PC-9 (cell line): ENCODE measurements at regions not wholly inside any gene's neighbourhood (a gene's known extent, or its start where the extent isn't known, plus 50 kb on each side); places are given as distances from the start of the nearest gene placed in this dataset.

Experiments
- BruUV-seq: library from RNA; stranded (reverse); fragments of 400-500 nt; replicated peaks from 2 replicates; lab custom pipeline; 2021; lab: Mats Ljungman, UMichigan
- CTCF ChIA-PET: fragments of 300-600 bp; sonication (Branson Sonifier 250); formaldehyde crosslinking; loops from one replicate; lab custom pipeline; 2022; ENCODE audit warnings: antibody characterized with exemption; lab: Charles Lee
- POLR2A ChIA-PET: fragments of 300-600 bp; sonication (Branson Sonifier 250); formaldehyde crosslinking; loops from one replicate; lab custom pipeline; 2022; ENCODE audit warnings: antibody characterized with exemption; ENCODE audit not compliant: unreplicated experiment; lab: Charles Lee
- DNase-seq, 2 experiments: peaks; one replicate each; pipeline versions ENCODE4 v3.0.0 to v3.0.0-alpha.2; 2015 to 2022; ENCODE audit warnings: mixed read lengths in 1 of 2
- H2AFZ ChIP-seq: fragments of 200-600 bp; sonication (generic); 2 replicates; pipeline ENCODE4 v1.8.1; 2017; ENCODE audit warnings: antibody characterized with exemption
- H3F3A ChIP-seq: fragments of 200-600 bp; sonication (generic); 2 replicates; pipeline ENCODE4 v1.8.1; 2017; ENCODE audit warnings: antibody characterized with exemption, mild to moderate bottlenecking, low read depth; ENCODE audit not compliant: insufficient read depth
- H3K27ac ChIP-seq: fragments of 200-600 bp; sonication (generic); 2 replicates; pipeline ENCODE4 v1.6.1; 2016; ENCODE audit warnings: mixed run types
- H3K27me3 ChIP-seq: fragments of 200-600 bp; sonication (generic); 2 replicates; pipeline ENCODE4 v1.6.1; 2016; ENCODE audit warnings: low read depth, mixed run types; ENCODE audit not compliant: insufficient read depth
- H3K36me3 ChIP-seq: fragments of 200-600 bp; sonication (generic); 2 replicates; pipeline ENCODE4 v1.6.1; 2016; ENCODE audit warnings: low read depth, mixed run types
- H3K4me1 ChIP-seq: fragments of 200-600 bp; sonication (generic); replicated peaks from 2 replicates; pipeline ENCODE4 v1.6.1; 2016; ENCODE audit warnings: mixed run types; ENCODE audit not compliant: insufficient read depth
- H3K4me2 ChIP-seq: fragments of 200-600 bp; sonication (generic); 2 replicates; pipeline ENCODE4 v1.6.1; 2017; ENCODE audit warnings: mixed run types
- H3K4me3 ChIP-seq: fragments of 200-600 bp; sonication (generic); 2 replicates; pipeline ENCODE4 v1.6.1; 2016; ENCODE audit warnings: mixed run types
- H3K79me2 ChIP-seq: fragments of 200-600 bp; sonication (generic); 2 replicates; pipeline ENCODE4 v1.6.1; 2017; ENCODE audit warnings: low read depth, mixed run types
- H3K9me2 ChIP-seq: fragments of 200-600 bp; sonication (generic); 2 replicates; pipeline ENCODE4 v1.8.1; 2017; ENCODE audit warnings: mild to moderate bottlenecking; ENCODE audit not compliant: insufficient read depth
- H3K9me3 ChIP-seq: fragments of 200-600 bp; sonication (generic); 2 replicates; pipeline ENCODE4 v1.8.1; 2016; ENCODE audit warnings: low read depth; ENCODE audit not compliant: insufficient read depth
- H4K20me1 ChIP-seq: fragments of 200-600 bp; sonication (generic); 2 replicates; pipeline ENCODE4 v1.8.1; 2017; ENCODE audit not compliant: insufficient read depth
- CTCF ChIP-seq: fragments of 200-600 bp; sonication (generic); conservative IDR thresholded peaks from 2 replicates; pipeline ENCODE4 v1.6.1; 2017; ENCODE audit warnings: mixed run types, antibody characterized with exemption, mild to moderate bottlenecking, moderate library complexity
- EZH2 ChIP-seq: fragments of 200-600 bp; sonication (generic); IDR thresholded peaks from 2 replicates; pipeline ENCODE4 v1.8.0; 2017; ENCODE audit warnings: antibody characterized with exemption, low read depth
- intact Hi-C: fragments of 100-400 bp; cut with micrococcal nuclease; formaldehyde crosslinking; loops from one replicate; pipeline ENCODE4 v1.10.0; 2022; ENCODE audit not compliant: unreplicated experiment

GRCh38 chr5:136722086-136722485 lies 356.7 kb upstream of the TRPC7 start:
- ChIA-PET POLR2A (no interaction called here), CTCF (no interaction called here)
- Histone ChIP-seq H3K4me2 (peak overlapping the region; percentile 45), H3K9me2 (no peaks in the 10 kb centered on the region), H3K27ac (peak overlapping the region; percentile 48), H3K9me3 (no peaks in the 10 kb centered on the region), H3K36me3 (no peaks in the 10 kb centered on the region), H3K79me2 (no peaks in the 10 kb centered on the region), H4K20me1 (no peaks in the 10 kb centered on the region), H3K27me3 (no peaks in the 10 kb centered on the region), H3K4me3 (no peak overlapping the region), H3F3A (peaks cover 7% of the 10 kb centered on the region), H2AFZ (no peak overlapping the region), H3K4me1 (peaks cover 38% of the 10 kb centered on the region)
- no TSS peak for BruUV-seq
- no peak for DNase-seq
- intact Hi-C loops: no loop called here
- TF ChIP-seq EZH2: no peak
- TF ChIP-seq CTCF: no peak

- POLR2A ChIA-PET: no interaction called here
- no TSS peak for BruUV-seq
- intact Hi-C loops: no loop called here
Observed at GRCh38 chr5:136720674-136721073, 355.3 kb upstream of the TRPC7 start.

GRCh38 chr5:136717917-136718316 lies 352.6 kb upstream of the TRPC7 start:
- peaks cover 7% of the 10 kb centered on the region for H3F3A ChIP-seq
- no peak for TF ChIP-seq EZH2
- no peak for TF ChIP-seq CTCF
- H3K79me2 ChIP-seq: no peaks in the 10 kb centered on the region
- intact Hi-C loops: no loop called here
- H4K20me1 ChIP-seq: no peaks in the 10 kb centered on the region
- H3K4me3 ChIP-seq: no peak overlapping the region
- no peaks in the 10 kb centered on the region for H3K9me3 ChIP-seq
- H3K36me3 ChIP-seq: no peaks in the 10 kb centered on the region
- no peak overlapping the region for H2AFZ ChIP-seq
- ChIA-PET CTCF (no interaction called here), POLR2A (no interaction called here)
- no peak for DNase-seq
- H3K4me1 ChIP-seq: peaks cover 15% of the 10 kb centered on the region
- H3K9me2 ChIP-seq: no peaks in the 10 kb centered on the region
- H3K27me3 ChIP-seq: no peaks in the 10 kb centered on the region
- H3K27ac ChIP-seq: no peak overlapping the region
- no TSS peak for BruUV-seq
- H3K4me2 ChIP-seq: no peak overlapping the region

More at GRCh38 chr5:136720674-136721073, 355.3 kb upstream of the TRPC7 start:
- no peaks in the 10 kb centered on the region for H3K27me3 ChIP-seq
- H3K4me2 ChIP-seq: no peak overlapping the region
- H3K9me3 ChIP-seq: no peaks in the 10 kb centered on the region
- H3K36me3 ChIP-seq: no peaks in the 10 kb centered on the region
- TF ChIP-seq EZH2 (no peak), CTCF (no peak)
- no peak for DNase-seq
- CTCF ChIA-PET: no interaction called here
- peaks cover 38% of the 10 kb centered on the region for H3K4me1 ChIP-seq
- H3K27ac ChIP-seq: no peak overlapping the region
- no peak overlapping the region for H3K4me3 ChIP-seq
- H2AFZ ChIP-seq: no peak overlapping the region
- H3F3A ChIP-seq: peaks cover 7% of the 10 kb centered on the region
- no peaks in the 10 kb centered on the region for H3K79me2 ChIP-seq
- H4K20me1 ChIP-seq: no peaks in the 10 kb centered on the region
- no peaks in the 10 kb centered on the region for H3K9me2 ChIP-seq
